Tibial artery (tissue), 4 donors: ENCODE measurements at regions not wholly inside any gene's neighbourhood (a gene's known extent, or its start where the extent isn't known, plus 50 kb on each side); places are given as distances from the start of the nearest gene placed in this dataset.
"Not testable (repeated sequence)": the region's sequence is repeated elsewhere in the genome, so short reads cannot be mapped to it uniquely, and the experiment has no call there.

Source experiments
- DNase-seq, 2 donors: peaks; one replicate each; pipeline ENCODE4 v3.0.0-alpha.2; 2019
- H3K27ac ChIP-seq, 2 donors: fragments of 200-600 bp; sonication (generic) in 1 of 2; 1 replicate in 1 of 2; 2 replicates in 1 of 2; pipeline ENCODE4 v1.5.1; 2018 to 2019; ENCODE audit warnings: mild to moderate bottlenecking in 1 of 2
- H3K27me3 ChIP-seq, 2 donors: fragments of 200-600 bp; sonication (generic) in 1 of 2; one replicate each; pipeline versions ENCODE4 v1.5.1 to v1.6.0; 2016 to 2019
- H3K36me3 ChIP-seq, 3 donors: fragments of 200-600 bp; sonication (generic) in 2 of 3; one replicate each; pipeline ENCODE4 v1.5.1; 2016 to 2019; ENCODE audit warnings: mild to moderate bottlenecking in 2 of 3
- H3K4me1 ChIP-seq, 4 donors: fragments of 200-600 bp; sonication (generic) in 2 of 4; 1 replicate in 3 of 4; 2 replicates in 1 of 4; pipeline ENCODE4 v1.5.1; 2016 to 2019
- H3K4me3 ChIP-seq, 2 donors: fragments of 200-600 bp; sonication (generic) in 1 of 2; 1 replicate in 1 of 2; 2 replicates in 1 of 2; pipeline ENCODE4 v1.5.1; 2018 to 2019; ENCODE audit warnings: mild to moderate bottlenecking in 2 of 2
- H3K9me3 ChIP-seq, 3 donors: fragments of 200-600 bp; sonication (generic) in 1 of 3; one replicate each; pipeline ENCODE4 v1.5.1; 2016 to 2019
- intact Hi-C: fragments of 100-400 bp; cut with DNase I; formaldehyde crosslinking; loops from one replicate; pipeline ENCODE4 v1.15.0; 2023; ENCODE audit warnings: low total_unique reads
- TF ChIP-seq, protein P1 (sequence below), 2 experiments: fragments of 200-600 bp in 1 of 2; fragments of 450-650 bp in 1 of 2; IDR thresholded peaks; one replicate each; pipeline ENCODE4 v1.5.1; 2017 to 2019; ENCODE audit warnings: antibody characterized with exemption in 2 of 2, mild to moderate bottlenecking in 1 of 2, moderate library complexity in 1 of 2

DNA sequence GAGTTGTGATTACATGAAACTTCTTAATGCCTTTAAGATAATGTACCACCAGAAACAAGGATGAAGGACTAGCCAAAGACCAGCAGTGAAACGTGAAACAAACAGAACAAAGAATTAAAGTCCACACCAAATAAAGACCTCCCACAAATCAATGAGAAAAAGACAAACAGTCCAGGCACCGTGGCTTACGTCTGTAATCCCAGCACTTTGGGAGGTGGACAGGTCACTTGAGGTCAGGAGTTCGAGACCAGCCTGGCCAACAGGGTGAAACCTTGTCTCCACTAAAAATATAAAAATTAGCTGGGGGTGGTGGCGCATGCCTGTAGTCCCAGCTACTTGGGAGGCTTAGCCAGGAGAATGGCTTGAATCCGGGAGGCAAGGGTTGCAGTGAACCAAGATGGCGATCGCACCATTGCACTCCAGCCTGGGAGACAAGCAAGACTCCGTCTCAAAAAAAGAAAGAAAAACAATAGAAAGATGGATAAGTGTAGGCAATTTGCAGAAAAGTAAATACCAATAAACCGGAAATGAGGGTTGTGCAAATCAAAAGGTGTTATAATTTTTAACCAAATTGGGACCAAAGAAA is 167.8 kb upstream of the GRK3 start:
- Histone ChIP-seq H3K36me3 (no peaks in the 10 kb centered on the region), H3K27ac (no peak overlapping the region), H3K4me3 (no peak overlapping the region), H3K4me1 (peaks cover 0 to 13% (median 7%) of the 10 kb centered on the region in 4 donors), H3K27me3 (no peaks in the 10 kb centered on the region), H3K9me3 (no peaks in the 10 kb centered on the region)
- no peak for DNase-seq
- intact Hi-C loops: no loop called here
- TF ChIP-seq, protein P1, sequence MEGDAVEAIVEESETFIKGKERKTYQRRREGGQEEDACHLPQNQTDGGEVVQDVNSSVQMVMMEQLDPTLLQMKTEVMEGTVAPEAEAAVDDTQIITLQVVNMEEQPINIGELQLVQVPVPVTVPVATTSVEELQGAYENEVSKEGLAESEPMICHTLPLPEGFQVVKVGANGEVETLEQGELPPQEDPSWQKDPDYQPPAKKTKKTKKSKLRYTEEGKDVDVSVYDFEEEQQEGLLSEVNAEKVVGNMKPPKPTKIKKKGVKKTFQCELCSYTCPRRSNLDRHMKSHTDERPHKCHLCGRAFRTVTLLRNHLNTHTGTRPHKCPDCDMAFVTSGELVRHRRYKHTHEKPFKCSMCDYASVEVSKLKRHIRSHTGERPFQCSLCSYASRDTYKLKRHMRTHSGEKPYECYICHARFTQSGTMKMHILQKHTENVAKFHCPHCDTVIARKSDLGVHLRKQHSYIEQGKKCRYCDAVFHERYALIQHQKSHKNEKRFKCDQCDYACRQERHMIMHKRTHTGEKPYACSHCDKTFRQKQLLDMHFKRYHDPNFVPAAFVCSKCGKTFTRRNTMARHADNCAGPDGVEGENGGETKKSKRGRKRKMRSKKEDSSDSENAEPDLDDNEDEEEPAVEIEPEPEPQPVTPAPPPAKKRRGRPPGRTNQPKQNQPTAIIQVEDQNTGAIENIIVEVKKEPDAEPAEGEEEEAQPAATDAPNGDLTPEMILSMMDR (IDR thresholded peaks at IDR 0.05): no peak

DNA sequence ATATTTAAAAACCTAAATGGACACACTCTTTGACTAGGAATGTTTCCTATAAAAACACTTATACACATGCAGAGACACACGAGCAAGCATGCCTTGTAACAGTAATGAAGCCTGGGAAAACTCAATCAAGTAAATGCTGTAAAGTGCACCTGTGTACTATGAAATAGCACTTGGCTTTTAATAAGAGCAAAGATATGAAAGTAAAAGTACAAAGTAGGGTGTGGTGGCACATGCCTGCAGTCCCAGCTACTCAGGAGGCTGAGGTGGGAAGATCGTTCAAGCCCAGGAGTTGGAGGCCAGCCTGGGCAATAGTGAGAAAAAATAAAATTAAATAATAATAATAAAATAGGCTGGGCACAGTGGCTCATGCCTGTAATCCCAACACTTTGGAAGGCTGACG is 166.9 kb upstream of the GRK3 start:
- no peaks in the 10 kb centered on the region for H3K27me3 ChIP-seq
- DNase-seq: no peak
- no peak overlapping the region for H3K4me3 ChIP-seq
- no peaks in the 10 kb centered on the region for H3K36me3 ChIP-seq
- TF ChIP-seq, protein P1 (IDR thresholded peaks at IDR 0.05): no peak
- no peaks in the 10 kb centered on the region for H3K9me3 ChIP-seq
- H3K27ac ChIP-seq: no peak overlapping the region
- H3K4me1 ChIP-seq: peaks cover 0 to 19% (median 9%) of the 10 kb centered on the region in 4 donors
- intact Hi-C loops: no loop called here

GRCh38 chr22:25398591-25399062 is 165.8 kb upstream of the GRK3 start:
- H3K36me3 ChIP-seq, intact Hi-C loops, DNase-seq, H3K4me3 ChIP-seq, H3K27ac ChIP-seq, H3K27me3 ChIP-seq, H3K9me3 ChIP-seq: not testable (repeated sequence)
- H3K4me1 ChIP-seq: peaks cover 0 to 29% (median 18%) of the 10 kb centered on the region in 4 donors

DNA sequence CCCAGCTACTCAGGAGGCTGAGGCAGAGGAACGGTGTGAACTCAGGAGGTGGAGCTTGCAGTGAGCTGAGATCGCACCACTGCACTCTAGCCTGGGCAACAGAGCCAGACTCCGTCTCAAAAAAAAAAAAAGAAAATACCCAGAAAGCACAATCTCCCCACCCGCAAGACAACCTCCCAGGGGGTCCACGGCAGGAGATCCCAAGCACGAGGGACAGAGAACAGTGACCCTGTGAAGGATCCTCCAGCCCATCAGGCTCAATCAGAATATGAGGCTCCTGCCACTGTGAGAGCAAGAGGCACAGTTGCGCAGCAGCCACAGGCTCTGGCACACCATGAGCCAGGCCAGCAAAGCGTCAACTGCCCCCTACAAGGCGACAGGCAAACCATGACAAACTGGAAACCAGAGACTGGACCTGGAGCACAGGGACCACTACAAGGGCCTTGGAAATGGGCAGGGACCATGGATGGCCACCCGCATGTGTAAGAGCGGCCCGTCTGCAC is 164.8 kb upstream of the GRK3 start:
- Histone ChIP-seq H3K4me3 (no peak overlapping the region), H3K27me3 (no peaks in the 10 kb centered on the region), H3K36me3 (no peaks in the 10 kb centered on the region), H3K4me1 (peaks cover 0 to 38% (median 26%) of the 10 kb centered on the region in 4 donors), H3K27ac (no peak overlapping the region), H3K9me3 (no peaks in the 10 kb centered on the region)
- intact Hi-C loops: no loop called here
- DNase-seq: no peak
- TF ChIP-seq, protein P1 (IDR thresholded peaks at IDR 0.05): no peak

- intact Hi-C loops: no loop called here
Observed at GRCh38 chr22:25402160-25402500, 162.3 kb upstream of the GRK3 start.

More at GRCh38 chr22:25402160-25402500, 162.3 kb upstream of the GRK3 start:
- Histone ChIP-seq H3K27me3 (no peaks in the 10 kb centered on the region), H3K9me3 (no peaks in the 10 kb centered on the region), H3K36me3 (no peaks in the 10 kb centered on the region), H3K4me1 (peaks cover 0 to 45% (median 32%) of the 10 kb centered on the region in 4 donors), H3K4me3 (no peak overlapping the region), H3K27ac (no peak overlapping the region)
- TF ChIP-seq, protein P1 (IDR thresholded peaks at IDR 0.05): no peak
- DNase-seq: no peak
